H9 (cell line): ENCODE measurements at regions not wholly inside any gene's neighbourhood (a gene's known extent, or its start where the extent isn't known, plus 50 kb on each side); places are given as distances from the start of the nearest gene placed in this dataset.

Experiments used
- DNase-seq: peaks from one replicate; pipeline ENCODE4 v3.0.0-alpha.2; 2017
- H2AFZ ChIP-seq: one replicate; pipeline ENCODE4 v1.6.1; 2013; ENCODE audit warnings: mild to moderate bottlenecking, low read length, control low read depth, moderate library complexity
- H2AK5ac ChIP-seq: 2 replicates; pipeline ENCODE4 v1.6.1; 2013; ENCODE audit warnings: low read length, control low read depth, mixed read lengths; ENCODE audit not compliant: insufficient read length
- H2BK120ac ChIP-seq: one replicate; pipeline ENCODE4 v1.6.1; 2013; ENCODE audit warnings: low read depth, mild to moderate bottlenecking, low read length, control low read depth, inconsistent platforms; ENCODE audit not compliant: poor library complexity, severe bottlenecking
- H2BK12ac ChIP-seq: 2 replicates; pipeline ENCODE4 v1.6.1; 2013; ENCODE audit warnings: low read length, control low read depth, mixed read lengths, low read depth; ENCODE audit not compliant: insufficient read length
- H2BK15ac ChIP-seq: 2 replicates; pipeline ENCODE4 v1.6.1; 2013; ENCODE audit warnings: low read depth, low read length, control low read depth
- H2BK20ac ChIP-seq: one replicate; pipeline ENCODE4 v1.6.1; 2013; ENCODE audit warnings: low read depth, mild to moderate bottlenecking, low read length, control low read depth, inconsistent platforms; ENCODE audit not compliant: poor library complexity, severe bottlenecking
- H2BK5ac ChIP-seq: 2 replicates; pipeline ENCODE4 v1.6.1; 2013; ENCODE audit warnings: low read length, control low read depth, mixed read lengths; ENCODE audit not compliant: insufficient read length
- H3K14ac ChIP-seq: 2 replicates; pipeline ENCODE4 v1.6.1; 2013; ENCODE audit warnings: low read length, control low read depth; ENCODE audit not compliant: insufficient read depth
- H3K18ac ChIP-seq: 2 replicates; pipeline ENCODE4 v1.6.1; 2013; ENCODE audit warnings: low read depth, mild to moderate bottlenecking, mixed read lengths, low read length, control low read depth; ENCODE audit not compliant: insufficient read length
- H3K23ac ChIP-seq: 2 replicates; pipeline ENCODE4 v1.6.1; 2013; ENCODE audit warnings: low read length, control low read depth, mixed read lengths, low read depth; ENCODE audit not compliant: insufficient read length
- H3K23me2 ChIP-seq: 2 replicates; pipeline ENCODE4 v1.6.1; 2013; ENCODE audit warnings: low read depth, mild to moderate bottlenecking, mixed read lengths, low read length, control low read depth; ENCODE audit not compliant: insufficient read length, poor library complexity, severe bottlenecking
- H3K27ac ChIP-seq: 2 replicates; pipeline ENCODE4 v1.5.1; 2013; ENCODE audit warnings: low read length, control low read depth, mixed read lengths, low read depth; ENCODE audit not compliant: insufficient read length
- H3K27me3 ChIP-seq: 2 replicates; pipeline ENCODE4 v1.6.1; 2013; ENCODE audit warnings: low read length, control low read depth, inconsistent platforms; ENCODE audit not compliant: insufficient read depth
- H3K4ac ChIP-seq: 2 replicates; pipeline ENCODE4 v1.6.1; 2013; ENCODE audit warnings: low read depth, mild to moderate bottlenecking, control low read depth, inconsistent platforms, low read length, moderate library complexity
- H3K4me1 ChIP-seq: 2 replicates; pipeline ENCODE4 v1.6.1; 2013; ENCODE audit warnings: low read length, control low read depth, inconsistent platforms; ENCODE audit not compliant: insufficient read depth
- H3K4me2 ChIP-seq: 2 replicates; pipeline ENCODE4 v1.6.1; 2013; ENCODE audit warnings: low read length, control low read depth, mixed read lengths; ENCODE audit not compliant: insufficient read length, insufficient read depth
- H3K56ac ChIP-seq: 2 replicates; pipeline ENCODE4 v1.6.1; 2013; ENCODE audit warnings: low read depth, mild to moderate bottlenecking, mixed read lengths, low read length, control low read depth; ENCODE audit not compliant: insufficient read length
- H3K79me1 ChIP-seq: 2 replicates; pipeline ENCODE4 v1.6.1; 2013; ENCODE audit warnings: low read depth, mild to moderate bottlenecking, moderate library complexity, low read length, control low read depth, inconsistent platforms; ENCODE audit not compliant: insufficient read depth, poor library complexity, severe bottlenecking
- H3K79me2 ChIP-seq: 2 replicates; pipeline ENCODE4 v1.6.1; 2013; ENCODE audit warnings: low read length, control low read depth, inconsistent platforms; ENCODE audit not compliant: insufficient read depth
- H3K9ac ChIP-seq: 2 replicates; pipeline ENCODE4 v1.6.1; 2013; ENCODE audit warnings: low read length, control low read depth, mixed read lengths; ENCODE audit not compliant: insufficient read length; ENCODE audit errors: extremely low read depth
- H3K9me3 ChIP-seq: one replicate; pipeline ENCODE4 v1.6.1; 2013; ENCODE audit warnings: low read depth, low read length, inconsistent platforms; ENCODE audit not compliant: control insufficient read depth
- H3T11ph ChIP-seq: one replicate; pipeline ENCODE4 v1.6.1; 2013; ENCODE audit warnings: mild to moderate bottlenecking, low read length, control low read depth, inconsistent platforms
- H4K20me1 ChIP-seq: one replicate; pipeline ENCODE4 v1.6.1; 2013; ENCODE audit not compliant: control insufficient read depth, insufficient read length, insufficient read depth
- H4K5ac ChIP-seq: 2 replicates; pipeline ENCODE4 v1.6.1; 2013; ENCODE audit warnings: low read depth, mild to moderate bottlenecking, mixed read lengths, low read length, control low read depth; ENCODE audit not compliant: insufficient read length
- H4K8ac ChIP-seq: replicated peaks from 2 replicates; pipeline ENCODE4 v1.6.1; 2013; ENCODE audit warnings: low read length, control low read depth, mixed read lengths, low read depth; ENCODE audit not compliant: insufficient read length
- H4K91ac ChIP-seq: 2 replicates; pipeline ENCODE4 v1.6.1; 2013; ENCODE audit warnings: low read depth, mild to moderate bottlenecking, moderate library complexity, mixed read lengths, low read length, control low read depth; ENCODE audit not compliant: insufficient read length
- H3K27ac Mint-ChIP-seq, 3 experiments: 2 replicates in 2 of 3; 3 replicates in 1 of 3; pipeline ENCODE4 v1.8.0; 2020 to 2021; ENCODE audit warnings: mixed read lengths in 3 of 3, mild to moderate bottlenecking in 1 of 3, moderate library complexity in 1 of 3
- H3K27me3 Mint-ChIP-seq: 2 replicates; pipeline ENCODE4 v1.8.0; 2021; ENCODE audit warnings: low read depth, mild to moderate bottlenecking, moderate library complexity, mixed read lengths
- H3K36me3 Mint-ChIP-seq, 3 experiments: 2 replicates in 2 of 3; 3 replicates in 1 of 3; pipeline ENCODE4 v1.8.0; 2020 to 2021; ENCODE audit warnings: low read depth in 3 of 3, mixed read lengths in 3 of 3; ENCODE audit not compliant: insufficient read depth in 1 of 3
- H3K4me1 Mint-ChIP-seq, 2 experiments: 2 replicates each; pipeline ENCODE4 v1.8.0; 2020; ENCODE audit warnings: mixed read lengths in 2 of 2
- H3K4me3 Mint-ChIP-seq, 2 experiments: 2 replicates in 1 of 2; 3 replicates in 1 of 2; pipeline ENCODE4 v1.8.0; 2020 to 2021; ENCODE audit warnings: mild to moderate bottlenecking in 2 of 2, mixed read lengths in 2 of 2, moderate library complexity in 1 of 2
- H3K9me3 Mint-ChIP-seq, 2 experiments: 2 replicates in 1 of 2; 3 replicates in 1 of 2; pipeline ENCODE4 v1.8.0; 2020; ENCODE audit warnings: mild to moderate bottlenecking in 2 of 2, mixed read lengths in 2 of 2, moderate library complexity in 1 of 2
- WGBS: extraction: QIAGEN DNeasy Blood & Tissue Kit; methylation state at CpG from one replicate; pipeline ENCODE4 v1.1.7; 2013; ENCODE audit warnings: missing lambda C conversion rate, low lambda C conversion rate, mixed read lengths; ENCODE audit not compliant: insufficient read length; ENCODE audit errors: extremely low coverage; 5-methylcytosine and 5-hydroxymethylcytosine counted together
- TF ChIP-seq, protein P1 (sequence below): fragments of 200-600 bp; sonication (generic); conservative IDR thresholded peaks from 3 replicates; pipeline ENCODE4 v1.8.0; 2021; ENCODE audit warnings: antibody characterized with exemption, mild to moderate bottlenecking

DNA sequence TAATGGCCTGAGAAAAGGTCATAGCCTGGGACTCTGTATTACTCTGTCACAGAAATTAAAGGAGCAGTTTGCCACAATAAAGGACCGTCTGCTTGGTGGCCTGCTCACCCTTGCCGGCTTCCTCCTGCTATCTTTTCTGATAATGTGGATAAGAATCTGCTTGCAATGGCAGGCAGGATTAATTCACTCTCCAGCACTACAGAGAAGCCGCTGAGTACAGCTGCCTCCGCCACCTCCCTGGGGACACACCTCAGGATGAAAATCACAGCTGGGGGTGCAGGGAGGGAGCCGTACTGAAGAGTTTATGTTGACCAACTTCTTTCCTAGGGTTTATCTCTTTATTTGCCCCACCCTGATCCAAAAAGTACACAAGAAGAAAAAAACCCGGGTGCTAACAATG, 245.9 kb upstream of the RPL38 start:
- Histone ChIP-seq H2AK5ac (no peak overlapping the region), H3K18ac (no peak overlapping the region), H3K9ac (no peak overlapping the region), H3K4ac (no peak overlapping the region), H3K23me2 (peaks cover 6% of the 10 kb centered on the region), H3K4me2 (no peak overlapping the region), H2BK120ac (no peak overlapping the region), H3K56ac (no peak overlapping the region), H3K23ac (no peak overlapping the region), H2BK5ac (no peak overlapping the region), H2BK15ac (no peak overlapping the region), H3K9me3 (no peaks in the 10 kb centered on the region), H3T11ph (no peak overlapping the region), H2BK12ac (no peak overlapping the region), H3K79me2 (no peaks in the 10 kb centered on the region), H3K27ac (no peak overlapping the region), H3K4me1 (no peaks in the 10 kb centered on the region), H2AFZ (no peak overlapping the region), H4K91ac (no peak overlapping the region), H4K8ac (no peak overlapping the region), H3K79me1 (no peaks in the 10 kb centered on the region), H3K27me3 (no peaks in the 10 kb centered on the region; the same call in 1 of the 2 replicates), H4K20me1 (no peaks in the 10 kb centered on the region), H2BK20ac (no peak overlapping the region), H4K5ac (no peak overlapping the region), H3K14ac (no peak overlapping the region)
- Mint-ChIP-seq H3K36me3 (peaks cover 8 to 13% (median 9%) of the 10 kb centered on the region in 3 experiments), H3K4me3 (no peak overlapping the region), H3K27ac (no peak overlapping the region), H3K9me3 (peaks cover 15 to 18% of the 10 kb centered on the region in 2 experiments), H3K4me1 (peaks cover 2 to 5% of the 10 kb centered on the region in 2 experiments; a peak in 3 of 4 replicates), H3K27me3 (peaks cover 20% of the 10 kb centered on the region)
- WGBS: no CpG with 5 or more reads among the region's 6 CpGs
- DNase-seq: no peak
- TF ChIP-seq, protein P1, sequence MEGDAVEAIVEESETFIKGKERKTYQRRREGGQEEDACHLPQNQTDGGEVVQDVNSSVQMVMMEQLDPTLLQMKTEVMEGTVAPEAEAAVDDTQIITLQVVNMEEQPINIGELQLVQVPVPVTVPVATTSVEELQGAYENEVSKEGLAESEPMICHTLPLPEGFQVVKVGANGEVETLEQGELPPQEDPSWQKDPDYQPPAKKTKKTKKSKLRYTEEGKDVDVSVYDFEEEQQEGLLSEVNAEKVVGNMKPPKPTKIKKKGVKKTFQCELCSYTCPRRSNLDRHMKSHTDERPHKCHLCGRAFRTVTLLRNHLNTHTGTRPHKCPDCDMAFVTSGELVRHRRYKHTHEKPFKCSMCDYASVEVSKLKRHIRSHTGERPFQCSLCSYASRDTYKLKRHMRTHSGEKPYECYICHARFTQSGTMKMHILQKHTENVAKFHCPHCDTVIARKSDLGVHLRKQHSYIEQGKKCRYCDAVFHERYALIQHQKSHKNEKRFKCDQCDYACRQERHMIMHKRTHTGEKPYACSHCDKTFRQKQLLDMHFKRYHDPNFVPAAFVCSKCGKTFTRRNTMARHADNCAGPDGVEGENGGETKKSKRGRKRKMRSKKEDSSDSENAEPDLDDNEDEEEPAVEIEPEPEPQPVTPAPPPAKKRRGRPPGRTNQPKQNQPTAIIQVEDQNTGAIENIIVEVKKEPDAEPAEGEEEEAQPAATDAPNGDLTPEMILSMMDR: no peak
